ENCODE measurements at regions not wholly inside any gene's neighbourhood (a gene's known extent, or its start where the extent isn't known, plus 50 kb on each side); places are given as distances from the start of the nearest gene placed in this dataset.

DNA sequence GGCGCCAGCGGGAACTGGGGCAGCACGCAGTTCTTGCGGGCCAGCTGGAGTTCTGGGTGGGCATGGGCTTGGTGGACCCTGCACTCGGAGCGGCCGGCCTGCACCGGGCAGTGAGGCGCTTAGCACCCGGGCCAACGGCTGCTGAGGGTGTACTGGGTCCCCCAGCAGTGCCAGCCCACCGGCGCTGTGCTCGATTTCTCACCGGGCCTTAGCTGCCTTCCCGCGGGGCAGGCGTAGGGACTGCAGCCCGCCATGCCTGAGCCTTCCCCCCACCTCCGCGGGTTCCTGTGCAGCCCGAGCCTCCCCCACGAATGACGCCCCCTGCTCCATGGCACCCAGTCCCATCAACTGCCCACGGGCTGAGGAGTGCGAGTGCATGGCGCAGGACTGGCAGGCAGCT lies 168.8 kb downstream of the CD24 start:
- TF ChIP-seq, protein P1, sequence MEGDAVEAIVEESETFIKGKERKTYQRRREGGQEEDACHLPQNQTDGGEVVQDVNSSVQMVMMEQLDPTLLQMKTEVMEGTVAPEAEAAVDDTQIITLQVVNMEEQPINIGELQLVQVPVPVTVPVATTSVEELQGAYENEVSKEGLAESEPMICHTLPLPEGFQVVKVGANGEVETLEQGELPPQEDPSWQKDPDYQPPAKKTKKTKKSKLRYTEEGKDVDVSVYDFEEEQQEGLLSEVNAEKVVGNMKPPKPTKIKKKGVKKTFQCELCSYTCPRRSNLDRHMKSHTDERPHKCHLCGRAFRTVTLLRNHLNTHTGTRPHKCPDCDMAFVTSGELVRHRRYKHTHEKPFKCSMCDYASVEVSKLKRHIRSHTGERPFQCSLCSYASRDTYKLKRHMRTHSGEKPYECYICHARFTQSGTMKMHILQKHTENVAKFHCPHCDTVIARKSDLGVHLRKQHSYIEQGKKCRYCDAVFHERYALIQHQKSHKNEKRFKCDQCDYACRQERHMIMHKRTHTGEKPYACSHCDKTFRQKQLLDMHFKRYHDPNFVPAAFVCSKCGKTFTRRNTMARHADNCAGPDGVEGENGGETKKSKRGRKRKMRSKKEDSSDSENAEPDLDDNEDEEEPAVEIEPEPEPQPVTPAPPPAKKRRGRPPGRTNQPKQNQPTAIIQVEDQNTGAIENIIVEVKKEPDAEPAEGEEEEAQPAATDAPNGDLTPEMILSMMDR (IDR thresholded peaks at IDR 0.05; ENCODE audit: low read depth, low read length): no peak
- no peak overlapping the region for H3K27ac ChIP-seq (ENCODE audit: low read depth, low read length)
- CTCF ChIA-PET: no interaction called here
- POLR2A ChIA-PET: interaction anchor here (0.6 kb wide), 1 partner anchor 14 kb away, joined by 3 read pairs; no protein-coding TSS in a partner anchor
- H3K4me3 ChIP-seq (ENCODE audit: low read depth, low read length): no peak overlapping the region
- H3K9me3 ChIP-seq (ENCODE audit: control insufficient read depth, insufficient read depth, low read length): peaks cover 18% of the 10 kb centered on the region
- no peak for DNase-seq (ENCODE audit: low read depth, low spot score)
- no peaks in the 10 kb centered on the region for H3K27me3 ChIP-seq (ENCODE audit: control insufficient read depth, insufficient read depth, low read length)

- Histone ChIP-seq H3K27me3 (ENCODE audit: control insufficient read depth, insufficient read depth, low read length) (no peaks in the 10 kb centered on the region), H3K9me3 (ENCODE audit: control insufficient read depth, insufficient read depth, low read length) (peaks cover 18% of the 10 kb centered on the region), H3K4me3 (ENCODE audit: low read depth, low read length) (no peak overlapping the region), H3K27ac (ENCODE audit: low read depth, low read length) (no peak overlapping the region)
- no peak for DNase-seq (ENCODE audit: low read depth, low spot score)
- ChIA-PET CTCF (no interaction called here), POLR2A (no interaction called here)
- TF ChIP-seq, protein P1 (IDR thresholded peaks at IDR 0.05; ENCODE audit: low read depth, low read length): no peak
Measured at GRCh38 chr6:106804346-106805335, 169.9 kb downstream of the CD24 start.

DNA sequence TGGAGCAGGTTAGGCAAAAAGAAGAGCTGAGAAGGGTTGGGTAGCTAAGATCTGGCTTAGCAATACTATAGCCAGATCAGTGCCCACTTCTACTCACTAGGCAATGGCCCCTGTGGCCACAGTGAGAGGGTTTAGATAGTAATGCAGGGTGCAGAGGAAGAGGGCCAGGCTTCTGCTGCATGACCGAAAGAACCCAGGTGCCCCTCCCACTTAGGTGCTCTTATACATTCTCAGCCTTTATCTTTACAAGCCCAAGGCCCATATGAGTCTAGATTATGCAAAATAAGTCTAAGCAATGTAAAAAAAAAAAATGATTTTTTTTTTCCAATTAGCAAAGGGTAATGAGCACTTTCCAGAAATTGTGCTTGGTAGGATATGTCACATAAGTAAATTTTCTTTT lies 171.3 kb downstream of the CD24 start:
- Histone ChIP-seq H3K4me3 (ENCODE audit: low read depth, low read length) (no peak overlapping the region), H3K27ac (ENCODE audit: low read depth, low read length) (no peak overlapping the region), H3K9me3 (ENCODE audit: control insufficient read depth, insufficient read depth, low read length) (peaks cover 12% of the 10 kb centered on the region), H3K27me3 (ENCODE audit: control insufficient read depth, insufficient read depth, low read length) (no peaks in the 10 kb centered on the region)
- CTCF ChIA-PET: no interaction called here
- DNase-seq (ENCODE audit: low read depth, low spot score): no peak
- TF ChIP-seq, protein P1 (IDR thresholded peaks at IDR 0.05; ENCODE audit: low read depth, low read length): no peak
- POLR2A ChIA-PET: no interaction called here

- Histone ChIP-seq H3K27me3 (ENCODE audit: control insufficient read depth, insufficient read depth, low read length) (peaks cover 3% of the 10 kb centered on the region), H3K9me3 (ENCODE audit: control insufficient read depth, insufficient read depth, low read length) (peaks cover 4% of the 10 kb centered on the region; the same call in 1 of the 2 replicates), H3K4me3 (ENCODE audit: low read depth, low read length) (no peak overlapping the region), H3K27ac (ENCODE audit: low read depth, low read length) (no peak overlapping the region)
- CTCF ChIA-PET: no interaction called here
- POLR2A ChIA-PET: no interaction called here
- TF ChIP-seq, protein P1 (IDR thresholded peaks at IDR 0.05; ENCODE audit: low read depth, low read length): no peak
- DNase-seq (ENCODE audit: low read depth, low spot score): no peak
Measured at GRCh38 chr6:106802139-106802538, 172.4 kb downstream of the CD24 start.

DNA sequence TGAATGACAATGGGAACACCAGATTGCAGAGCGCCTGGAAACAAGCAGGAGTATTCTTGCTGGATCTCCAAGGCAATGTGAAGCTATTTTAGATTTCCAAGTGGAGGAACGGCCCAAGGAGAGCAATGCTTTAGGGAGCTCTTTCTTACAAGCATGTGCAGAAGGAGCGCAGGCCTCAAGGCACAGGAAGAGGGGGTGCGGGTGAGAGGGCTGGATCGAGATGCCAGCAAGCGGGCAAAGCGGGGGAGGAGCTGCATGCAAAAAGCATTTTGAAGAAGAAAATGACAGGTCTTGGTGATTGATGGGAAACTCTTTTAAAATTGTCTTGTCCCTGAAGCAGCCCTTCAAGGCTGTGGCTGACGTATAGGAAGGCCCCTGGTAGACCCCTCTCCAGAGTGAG lies 171.9 kb downstream of the QRSL1 start:
- H3K4me3 ChIP-seq (ENCODE audit: low read depth, low read length): no peak overlapping the region
- H3K27ac ChIP-seq (ENCODE audit: low read depth, low read length): no peak overlapping the region
- DNase-seq (ENCODE audit: low read depth, low spot score): no peak
- POLR2A ChIA-PET: no interaction called here
- peaks cover 3% of the 10 kb centered on the region for H3K27me3 ChIP-seq (ENCODE audit: control insufficient read depth, insufficient read depth, low read length)
- peaks cover 4% of the 10 kb centered on the region; the same call in 1 of the 2 replicates for H3K9me3 ChIP-seq (ENCODE audit: control insufficient read depth, insufficient read depth, low read length)
- TF ChIP-seq, protein P1 (IDR thresholded peaks at IDR 0.05; ENCODE audit: low read depth, low read length): no peak
- CTCF ChIA-PET: no interaction called here
